GM10248 (cell line): ENCODE measurements at regions not wholly inside any gene's neighbourhood (a gene's known extent, or its start where the extent isn't known, plus 50 kb on each side); places are given as distances from the start of the nearest gene placed in this dataset.
"Not testable (repeated sequence)": the region's sequence is repeated elsewhere in the genome, so short reads cannot be mapped to it uniquely, and the experiment has no call there.

Experiments
- CTCF ChIA-PET: fragments of 300-600 bp; sonication (Branson Sonifier 250); formaldehyde crosslinking; extraction: SDS; loops from one replicate; lab custom pipeline; 2021; ENCODE audit warnings: antibody characterized with exemption; lab: Yijun Ruan, JAX
- POLR2A ChIA-PET: fragments of 350-650 bp; sonication (Branson Sonifier 250); formaldehyde crosslinking; extraction: SDS; loops from one replicate; lab custom pipeline; 2020; ENCODE audit warnings: antibody characterized with exemption; lab: Yijun Ruan, JAX
- DNase-seq: peaks from one replicate; pipeline ENCODE4 v3.0.0; 2012; ENCODE audit errors: extremely low spot score
- CTCF ChIP-seq: IDR thresholded peaks from 2 replicates; pipeline ENCODE4 v1.5.1; 2012; ENCODE audit warnings: mild to moderate bottlenecking, low read depth; ENCODE audit errors: extremely low read depth, missing control alignments, control extremely low read depth

- CTCF ChIA-PET = interaction anchor here (1.3 to 2.1 kb wide), 4 partner anchors 10 to 15 kb away, joined by 3 to 9 read pairs (median 5); no protein-coding TSS in a partner anchor
- POLR2A ChIA-PET = no interaction called here
Measured at GRCh38 chr13:89375839-89376238, 1704.7 kb downstream of the SLITRK5 start.

GRCh38 chr13:89380101-89380500 is 1708.9 kb downstream of the SLITRK5 start:
- CTCF ChIA-PET = no interaction called here
- no peak for DNase-seq
- POLR2A ChIA-PET = no interaction called here
- TF ChIP-seq CTCF = no peak

More at GRCh38 chr13:89375839-89376238, 1704.7 kb downstream of the SLITRK5 start:
- TF ChIP-seq CTCF = no peak
- DNase-seq = no peak

GRCh38 chr13:89382981-89383380 is 1711.8 kb downstream of the SLITRK5 start:
- ChIA-PET CTCF (no interaction called here), POLR2A (no interaction called here)
- no peak for DNase-seq
- TF ChIP-seq CTCF = no peak

- ChIA-PET POLR2A (no interaction called here), CTCF (no interaction called here)
- TF ChIP-seq CTCF = no peak
- DNase-seq = no peak
Measured at GRCh38 chr13:89383891-89384290, 1712.7 kb downstream of the SLITRK5 start.

GRCh38 chr13:89393758-89394304 is 1722.7 kb downstream of the SLITRK5 start:
- no peak for DNase-seq
- TF ChIP-seq CTCF = no peak
- POLR2A ChIA-PET = no interaction called here
- CTCF ChIA-PET = interaction anchor here (1.2 kb wide), 1 partner anchor 8 kb away, joined by 3 read pairs; no protein-coding TSS in a partner anchor

- CTCF ChIA-PET = no interaction called here
- no peak for TF ChIP-seq CTCF
- DNase-seq = no peak
- POLR2A ChIA-PET = no interaction called here
Measured at GRCh38 chr13:89401264-89401675, 1730.1 kb downstream of the SLITRK5 start.

GRCh38 chr13:89402211-89402610 is 1731.0 kb downstream of the SLITRK5 start:
- no peak for DNase-seq
- POLR2A ChIA-PET = no interaction called here
- CTCF ChIA-PET = no interaction called here
- TF ChIP-seq CTCF = no peak

DNA sequence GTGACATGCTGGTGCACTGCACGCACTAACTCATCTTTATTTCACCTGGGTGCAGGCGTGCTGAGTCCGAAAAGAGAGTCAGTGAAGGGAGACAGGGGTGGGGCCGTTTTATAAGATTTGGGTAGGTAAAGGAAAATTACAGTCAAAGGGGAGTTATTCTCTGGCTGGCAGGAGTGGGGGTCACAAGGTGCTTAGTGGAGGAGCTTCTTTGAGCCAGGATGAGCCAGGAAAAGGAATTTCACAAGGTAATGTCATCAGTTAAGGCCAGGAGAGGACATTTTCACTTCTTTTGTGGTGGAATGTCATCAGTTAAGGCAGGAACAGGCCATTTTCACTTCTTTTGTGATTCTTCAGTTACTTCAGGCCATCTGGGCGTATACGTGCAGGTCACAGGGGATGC is 1734.9 kb downstream of the SLITRK5 start:
- CTCF ChIA-PET, POLR2A ChIA-PET, DNase-seq: not testable (repeated sequence)
